HG03439 (cell line): ENCODE measurements at regions not wholly inside any gene's neighbourhood (a gene's known extent, or its start where the extent isn't known, plus 50 kb on each side); places are given as distances from the start of the nearest gene placed in this dataset.

ENCODE experiments used
- ATAC-seq: cut with Tn5 transposase; IDR thresholded peaks from one replicate; pipeline ENCODE4 v1.9.1; 2021; ENCODE audit warnings: mild to moderate bottlenecking, moderate library complexity; ENCODE audit not compliant: unreplicated experiment

GRCh38 chr6:4383910-4384638, 248.7 kb upstream of the ECI2 start:
- ATAC-seq = no peak

GRCh38 chr6:4382362-4382853, 247.0 kb upstream of the ECI2 start:
- ATAC-seq = no peak

- no peak for ATAC-seq
These were observed 246.0 kb upstream of the ECI2 start for GRCh38 chr6:4381381-4381780.

GRCh38 chr6:4380881-4381281, 245.5 kb upstream of the ECI2 start:
- no peak for ATAC-seq

- ATAC-seq = no peak
These were observed 244.6 kb upstream of the ECI2 start for GRCh38 chr6:4379958-4380357.

GRCh38 chr6:4378319-4378996, 243.1 kb upstream of the ECI2 start:
- no peak for ATAC-seq

GRCh38 chr6:4377603-4378002, 242.2 kb upstream of the ECI2 start:
- ATAC-seq = no peak

GRCh38 chr6:4374216-4374615, 238.8 kb upstream of the ECI2 start:
- no peak for ATAC-seq

GRCh38 chr6:4372866-4373265, 237.5 kb upstream of the ECI2 start:
- no peak for ATAC-seq

GRCh38 chr6:4371207-4371921, 236.0 kb upstream of the ECI2 start:
- ATAC-seq = no peak

- no peak for ATAC-seq
These were observed 234.7 kb upstream of the ECI2 start for GRCh38 chr6:4370066-4370465.

GRCh38 chr6:4369616-4370015, 234.2 kb upstream of the ECI2 start:
- no peak for ATAC-seq

GRCh38 chr6:4368649-4369048, 233.3 kb upstream of the ECI2 start:
- no peak for ATAC-seq

- ATAC-seq = no peak
These were observed 232.3 kb upstream of the ECI2 start for GRCh38 chr6:4367643-4368042.

GRCh38 chr6:4366635-4367395, 231.4 kb upstream of the ECI2 start:
- no peak for ATAC-seq

GRCh38 chr6:4365686-4366085, 230.3 kb upstream of the ECI2 start:
- ATAC-seq = no peak

GRCh38 chr6:4364711-4365110, 229.3 kb upstream of the ECI2 start:
- no peak for ATAC-seq

- no peak for ATAC-seq
These were observed 228.8 kb upstream of the ECI2 start for GRCh38 chr6:4364172-4364571.

GRCh38 chr6:4363656-4364055, 228.3 kb upstream of the ECI2 start:
- no peak for ATAC-seq

- no peak for ATAC-seq
These were observed 227.0 kb upstream of the ECI2 start for GRCh38 chr6:4362326-4362725.

- no peak for ATAC-seq
These were observed 225.5 kb upstream of the ECI2 start for GRCh38 chr6:4360920-4361319.
